Uterus (tissue), 3 donors: ENCODE measurements at regions not wholly inside any gene's neighbourhood (a gene's known extent, or its start where the extent isn't known, plus 50 kb on each side); places are given as distances from the start of the nearest gene placed in this dataset.

Experiments used
- DNase-seq, 2 donors: peaks; one replicate each; pipeline ENCODE4 v3.0.0-alpha.2; 2019 to 2020
- H3K27ac ChIP-seq, 2 donors: fragments of 200-600 bp; sonication (generic); 1 replicate in 1 of 2; 2 replicates in 1 of 2; pipeline ENCODE4 v1.5.1; 2016 to 2018
- H3K27me3 ChIP-seq, 2 donors: fragments of 200-600 bp; sonication (generic); one replicate each; pipeline ENCODE4 v1.5.1; 2018 to 2019; ENCODE audit warnings: control low read depth in 1 of 2
- H3K36me3 ChIP-seq, 2 donors: fragments of 200-600 bp; sonication (generic); one replicate each; pipeline ENCODE4 v1.5.1; 2019; ENCODE audit warnings: control low read depth in 1 of 2
- H3K4me1 ChIP-seq, 2 donors: fragments of 200-600 bp; sonication (generic); one replicate each; pipeline ENCODE4 v1.5.1; 2018 to 2019; ENCODE audit warnings: control low read depth in 1 of 2
- H3K4me3 ChIP-seq, 2 donors: fragments of 200-600 bp; sonication (generic); 1 replicate in 1 of 2; 2 replicates in 1 of 2; pipeline ENCODE4 v1.5.1; 2018 to 2019; ENCODE audit warnings: mild to moderate bottlenecking in 1 of 2
- H3K9me3 ChIP-seq, 2 donors: fragments of 200-600 bp; sonication (generic); one replicate each; pipeline ENCODE4 v1.5.1; 2019; ENCODE audit warnings: control low read depth in 1 of 2
- CTCF ChIP-seq, 4 experiments: fragments of 200-600 bp in 2 of 4; fragments of 450-650 bp in 2 of 4; sonication (generic) in 2 of 4; IDR thresholded peaks; one replicate each; pipeline ENCODE4 v1.5.1; 2016 to 2019; ENCODE audit warnings: antibody characterized with exemption in 4 of 4, mild to moderate bottlenecking in 2 of 4, moderate library complexity in 1 of 4
- POLR2A ChIP-seq, 2 donors: fragments of 450-650 bp; IDR thresholded peaks; one replicate each; pipeline ENCODE4 v1.6.1; 2016; ENCODE audit warnings: antibody characterized with exemption in 2 of 2, mild to moderate bottlenecking in 1 of 2, moderate library complexity in 1 of 2
- intact Hi-C: fragments of 100-400 bp; cut with DNase I; formaldehyde crosslinking; loops from one replicate; pipeline ENCODE4 v1.15.1; 2023; ENCODE audit warnings: low total_unique reads
- donor health status: DM: yes; HTN: yes; CAD: no.

DNA sequence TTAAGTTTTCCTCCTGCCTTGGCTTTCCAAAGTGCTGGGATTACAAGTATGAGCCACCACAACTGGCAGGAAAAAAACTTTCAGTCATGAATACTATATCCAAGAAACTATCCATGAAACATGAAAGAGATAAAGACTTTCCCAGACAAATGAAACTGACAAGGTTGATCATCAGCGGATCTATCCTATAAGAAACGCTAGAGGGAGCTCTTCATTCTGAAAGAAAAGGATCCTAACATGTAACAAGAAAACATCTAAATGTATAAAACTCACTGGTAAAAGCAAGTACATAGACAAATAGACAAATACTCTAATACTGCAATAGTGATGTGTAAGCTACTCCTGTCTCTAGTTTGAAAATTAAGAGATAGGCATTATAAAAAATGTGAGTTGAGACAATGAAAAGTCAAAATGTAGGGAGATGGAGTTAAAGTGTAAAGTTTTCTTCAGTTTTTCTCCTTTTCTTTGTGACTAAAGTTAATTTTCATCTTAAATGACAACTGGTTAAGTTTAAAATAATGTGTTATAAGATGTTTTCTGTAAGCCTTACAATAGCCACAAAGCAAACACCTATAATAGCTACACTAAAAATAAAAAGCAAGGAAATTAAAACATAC is 79.6 kb upstream of the TEKT1 start:
- H3K4me1 ChIP-seq: no peaks in the 10 kb centered on the region
- H3K27ac ChIP-seq: no peak overlapping the region
- no peaks in the 10 kb centered on the region for H3K36me3 ChIP-seq
- no peak for DNase-seq
- H3K4me3 ChIP-seq: no peak overlapping the region
- H3K27me3 ChIP-seq: no peaks in the 10 kb centered on the region
- H3K9me3 ChIP-seq: no peaks in the 10 kb centered on the region
- TF ChIP-seq CTCF (IDR thresholded peaks at IDR 0.05) (peak in 2 of 4 experiments; percentile 43 to 48), POLR2A (IDR thresholded peaks at IDR 0.05) (no peak)
- intact Hi-C loops: loop anchor here (10.0 kb wide), 1 partner anchor 94 kb away; no protein-coding TSS in a partner anchor

DNA sequence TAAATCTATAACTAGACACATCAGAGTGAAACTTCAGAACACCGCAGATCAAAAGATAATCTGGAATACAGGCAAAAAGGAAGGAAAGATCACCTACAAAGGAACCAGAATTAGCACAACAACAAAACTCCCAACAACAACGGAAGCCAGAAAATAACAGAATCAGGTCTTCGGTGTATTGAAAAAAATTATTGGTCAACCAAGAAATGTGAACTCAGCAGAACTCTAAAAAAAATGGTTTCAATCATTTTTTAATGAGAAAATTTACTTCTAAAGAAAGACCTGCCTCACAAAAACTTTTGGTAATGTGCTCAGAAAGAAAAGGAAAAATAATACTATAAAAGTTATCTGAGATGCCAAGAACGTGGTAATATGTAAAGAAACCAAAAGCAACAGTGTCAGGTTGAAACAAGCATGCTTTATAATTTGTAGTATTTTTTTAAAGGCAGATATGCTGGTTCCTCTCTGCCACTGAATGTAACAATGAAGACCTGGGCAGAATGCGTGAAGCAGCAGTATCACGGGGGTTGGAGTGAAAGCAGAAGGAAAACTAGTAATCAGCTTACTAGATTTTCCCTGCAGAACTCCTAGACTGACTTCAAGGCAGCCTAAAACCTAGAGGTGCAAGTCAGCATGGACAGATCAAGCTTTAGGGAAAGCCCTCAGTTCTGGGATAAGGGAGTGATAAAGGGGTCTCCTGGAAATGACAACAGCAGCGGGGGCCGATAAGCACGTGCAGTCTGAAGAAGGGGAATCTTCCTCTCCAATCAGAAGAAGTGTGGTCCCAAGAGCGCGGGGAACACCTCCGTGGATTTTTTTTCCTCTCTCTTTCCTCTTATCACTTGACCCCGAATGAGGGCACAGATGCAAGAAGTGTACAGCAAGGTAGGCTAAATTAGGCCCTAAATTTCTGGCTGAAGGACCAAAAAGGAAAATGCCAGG is 80.9 kb upstream of the TEKT1 start:
- TF ChIP-seq CTCF (IDR thresholded peaks at IDR 0.05) (no peak), POLR2A (IDR thresholded peaks at IDR 0.05) (no peak)
- no peaks in the 10 kb centered on the region for H3K27me3 ChIP-seq
- no peaks in the 10 kb centered on the region for H3K4me1 ChIP-seq
- H3K36me3 ChIP-seq: no peaks in the 10 kb centered on the region
- no peak for DNase-seq
- H3K27ac ChIP-seq: no peak overlapping the region
- intact Hi-C loops: loop anchor here (10.0 kb wide), 1 partner anchor 92 kb away; no protein-coding TSS in a partner anchor
- no peak overlapping the region for H3K4me3 ChIP-seq
- H3K9me3 ChIP-seq: no peaks in the 10 kb centered on the region

DNA sequence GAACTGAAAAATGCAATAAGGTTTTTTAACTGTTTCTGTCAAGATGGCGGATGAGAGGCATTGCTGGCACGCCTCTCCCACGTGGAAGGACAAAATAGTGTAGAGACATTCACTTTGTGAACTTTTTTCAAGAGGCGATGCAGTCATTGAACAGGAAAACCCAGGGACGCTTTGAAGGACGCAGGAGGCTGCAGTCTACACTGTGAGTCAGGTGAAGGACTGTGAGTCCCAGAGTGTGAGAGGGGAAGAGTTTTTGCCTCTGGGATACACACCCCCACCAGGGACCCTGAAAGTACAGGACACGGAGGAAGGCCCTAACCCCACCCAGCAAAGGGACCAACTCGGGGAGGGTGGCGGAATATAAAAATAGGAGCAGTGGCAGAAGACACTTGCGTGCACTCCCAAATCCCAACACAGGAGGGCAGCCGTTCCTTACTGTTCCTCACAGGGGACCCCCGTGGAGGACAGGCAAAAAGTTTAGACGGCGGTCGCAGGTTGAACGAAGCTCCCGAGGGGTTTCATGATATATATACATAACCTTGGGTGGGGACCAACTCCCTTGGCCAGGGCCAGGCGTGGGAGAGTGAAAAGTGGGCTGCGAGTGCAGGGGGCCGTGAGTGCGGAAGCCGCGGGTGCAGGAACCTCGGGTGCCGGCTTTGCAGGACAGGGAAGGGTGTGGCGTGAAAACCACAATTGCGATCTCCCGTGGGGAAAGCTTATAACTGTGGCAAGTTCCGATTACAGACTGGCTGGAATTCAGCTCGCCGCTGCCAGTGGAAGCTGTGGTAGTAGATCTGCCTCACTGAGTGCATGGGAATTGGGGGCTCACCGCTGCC is 82.0 kb upstream of the ALOX12 start:
- peak; percentile 68 to 72 for DNase-seq
- Histone ChIP-seq H3K36me3 (no peaks in the 10 kb centered on the region), H3K4me3 (no peak overlapping the region), H3K27me3 (no peaks in the 10 kb centered on the region), H3K27ac (no peak overlapping the region), H3K9me3 (no peaks in the 10 kb centered on the region), H3K4me1 (no peaks in the 10 kb centered on the region)
- intact Hi-C loops: loop anchor here (10.0 kb wide), 1 partner anchor 91 kb away; no protein-coding TSS in a partner anchor
- peak; percentile 59 to 80 (median 68) for TF ChIP-seq CTCF (IDR thresholded peaks at IDR 0.05)
- TF ChIP-seq POLR2A (IDR thresholded peaks at IDR 0.05): no peak

DNA sequence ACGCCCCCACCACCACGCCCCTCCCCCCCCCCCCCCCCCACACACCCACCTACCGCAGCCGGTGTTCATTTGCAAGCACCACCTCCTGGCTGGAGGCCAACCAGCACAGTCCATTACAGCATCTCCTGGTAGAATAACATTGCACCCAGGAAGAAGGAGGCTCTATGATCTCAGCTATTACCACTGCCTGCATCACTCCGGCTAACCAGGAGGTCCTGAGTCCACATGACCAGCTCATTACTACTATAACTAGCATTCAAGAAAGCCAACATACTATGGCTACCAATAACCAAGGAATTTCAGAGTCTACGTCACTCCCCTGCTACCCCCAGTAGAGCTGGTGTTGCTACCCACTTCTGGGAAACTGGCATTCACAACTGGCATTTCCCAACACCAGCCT is 81.1 kb upstream of the ALOX12 start:
- intact Hi-C loops: loop anchor here (10.0 kb wide), 1 partner anchor 90 kb away; no protein-coding TSS in a partner anchor
- Histone ChIP-seq H3K27me3 (no peaks in the 10 kb centered on the region), H3K4me1 (no peaks in the 10 kb centered on the region), H3K9me3 (no peaks in the 10 kb centered on the region), H3K27ac (no peak overlapping the region), H3K4me3 (no peak overlapping the region), H3K36me3 (no peaks in the 10 kb centered on the region)
- TF ChIP-seq CTCF (IDR thresholded peaks at IDR 0.05) (no peak), POLR2A (IDR thresholded peaks at IDR 0.05) (no peak)
- DNase-seq: no peak
